ENCODE measurements at regions not wholly inside any gene's neighbourhood (a gene's known extent, or its start where the extent isn't known, plus 50 kb on each side); places are given as distances from the start of the nearest gene placed in this dataset.

GRCh38 chr3:139119331-139120025 lies 74.8 kb upstream of the PRR23C start:
- TF ChIP-seq TAF1 (IDR thresholded peaks at IDR 0.05; ENCODE audit: borderline replicate concordance, insufficient read depth, low read length) (no peak), FOXP2 (optimal IDR thresholded peaks at IDR 0.05; ENCODE audit: borderline replicate concordance, extremely low read depth, extremely low read length, insufficient read depth) (no peak), SIN3A (IDR thresholded peaks at IDR 0.05; ENCODE audit: borderline replicate concordance, insufficient read depth, low read length) (no peak), POLR2AphosphoS5 (IDR thresholded peaks at IDR 0.05; ENCODE audit: low read depth, low read length) (no peak)
- TF ChIP-seq, protein P1, sequence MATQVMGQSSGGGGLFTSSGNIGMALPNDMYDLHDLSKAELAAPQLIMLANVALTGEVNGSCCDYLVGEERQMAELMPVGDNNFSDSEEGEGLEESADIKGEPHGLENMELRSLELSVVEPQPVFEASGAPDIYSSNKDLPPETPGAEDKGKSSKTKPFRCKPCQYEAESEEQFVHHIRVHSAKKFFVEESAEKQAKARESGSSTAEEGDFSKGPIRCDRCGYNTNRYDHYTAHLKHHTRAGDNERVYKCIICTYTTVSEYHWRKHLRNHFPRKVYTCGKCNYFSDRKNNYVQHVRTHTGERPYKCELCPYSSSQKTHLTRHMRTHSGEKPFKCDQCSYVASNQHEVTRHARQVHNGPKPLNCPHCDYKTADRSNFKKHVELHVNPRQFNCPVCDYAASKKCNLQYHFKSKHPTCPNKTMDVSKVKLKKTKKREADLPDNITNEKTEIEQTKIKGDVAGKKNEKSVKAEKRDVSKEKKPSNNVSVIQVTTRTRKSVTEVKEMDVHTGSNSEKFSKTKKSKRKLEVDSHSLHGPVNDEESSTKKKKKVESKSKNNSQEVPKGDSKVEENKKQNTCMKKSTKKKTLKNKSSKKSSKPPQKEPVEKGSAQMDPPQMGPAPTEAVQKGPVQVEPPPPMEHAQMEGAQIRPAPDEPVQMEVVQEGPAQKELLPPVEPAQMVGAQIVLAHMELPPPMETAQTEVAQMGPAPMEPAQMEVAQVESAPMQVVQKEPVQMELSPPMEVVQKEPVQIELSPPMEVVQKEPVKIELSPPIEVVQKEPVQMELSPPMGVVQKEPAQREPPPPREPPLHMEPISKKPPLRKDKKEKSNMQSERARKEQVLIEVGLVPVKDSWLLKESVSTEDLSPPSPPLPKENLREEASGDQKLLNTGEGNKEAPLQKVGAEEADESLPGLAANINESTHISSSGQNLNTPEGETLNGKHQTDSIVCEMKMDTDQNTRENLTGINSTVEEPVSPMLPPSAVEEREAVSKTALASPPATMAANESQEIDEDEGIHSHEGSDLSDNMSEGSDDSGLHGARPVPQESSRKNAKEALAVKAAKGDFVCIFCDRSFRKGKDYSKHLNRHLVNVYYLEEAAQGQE (IDR thresholded peaks at IDR 0.05; ENCODE audit: insufficient read depth in 1 of 2, low read depth in 2 of 2, low read length in 2 of 2): no peak

DNA sequence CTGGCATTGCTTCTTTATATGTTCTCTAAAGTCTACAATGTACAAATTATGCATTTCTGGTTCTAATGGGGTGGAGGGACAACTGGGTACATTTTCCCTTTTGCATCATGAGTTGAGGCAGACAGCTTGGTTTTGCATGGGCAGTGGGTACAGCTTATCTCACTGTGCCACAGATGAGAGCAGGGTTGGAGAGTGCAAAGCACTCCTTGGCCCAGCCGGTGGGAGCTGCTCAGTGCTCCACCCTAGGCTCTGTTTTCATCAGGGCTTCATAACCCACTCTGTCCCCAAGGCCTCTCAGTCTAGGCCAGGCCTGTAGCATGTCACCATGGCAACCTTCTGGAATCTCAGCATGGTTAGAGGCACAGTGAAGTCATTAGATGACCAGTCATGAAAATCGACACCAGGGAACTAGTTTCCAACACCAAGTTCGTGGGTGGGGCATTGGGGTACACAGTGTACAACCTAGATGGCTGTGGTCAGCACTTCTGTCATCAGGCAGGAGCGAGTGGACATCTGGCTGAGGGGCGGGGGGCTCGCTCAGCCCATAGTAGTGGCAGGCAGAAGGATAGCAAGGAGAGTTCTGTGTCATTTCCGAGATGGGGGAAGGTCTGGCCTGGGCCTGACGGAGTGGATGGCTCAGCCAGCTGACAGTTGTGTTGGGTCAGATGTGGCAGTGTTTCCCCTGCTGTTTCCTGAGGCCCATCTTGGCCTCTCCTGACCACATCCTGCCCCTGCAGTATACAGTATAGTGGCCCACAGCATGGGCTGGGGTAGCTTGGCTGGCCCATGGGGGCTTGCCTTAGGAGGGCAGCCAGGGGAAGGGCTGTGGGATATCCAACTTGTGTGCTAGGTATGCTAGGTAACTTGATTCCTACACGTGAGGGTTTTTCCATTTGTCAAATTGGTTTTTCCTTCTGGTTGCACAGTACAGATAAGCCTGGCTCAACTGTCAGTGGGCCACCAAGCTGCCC lies 75.7 kb upstream of the PRR23C start:
- TF ChIP-seq SIN3A (IDR thresholded peaks at IDR 0.05; ENCODE audit: borderline replicate concordance, insufficient read depth, low read length): no peak
- no peak for TF ChIP-seq FOXP2 (optimal IDR thresholded peaks at IDR 0.05; ENCODE audit: borderline replicate concordance, extremely low read depth, extremely low read length, insufficient read depth)
- TF ChIP-seq TAF1 (IDR thresholded peaks at IDR 0.05; ENCODE audit: borderline replicate concordance, insufficient read depth, low read length): no peak
- no peak for TF ChIP-seq POLR2AphosphoS5 (IDR thresholded peaks at IDR 0.05; ENCODE audit: low read depth, low read length)
- TF ChIP-seq, protein P1 (IDR thresholded peaks at IDR 0.05; ENCODE audit: insufficient read depth in 1 of 2, low read depth in 2 of 2, low read length in 2 of 2): no peak

DNA sequence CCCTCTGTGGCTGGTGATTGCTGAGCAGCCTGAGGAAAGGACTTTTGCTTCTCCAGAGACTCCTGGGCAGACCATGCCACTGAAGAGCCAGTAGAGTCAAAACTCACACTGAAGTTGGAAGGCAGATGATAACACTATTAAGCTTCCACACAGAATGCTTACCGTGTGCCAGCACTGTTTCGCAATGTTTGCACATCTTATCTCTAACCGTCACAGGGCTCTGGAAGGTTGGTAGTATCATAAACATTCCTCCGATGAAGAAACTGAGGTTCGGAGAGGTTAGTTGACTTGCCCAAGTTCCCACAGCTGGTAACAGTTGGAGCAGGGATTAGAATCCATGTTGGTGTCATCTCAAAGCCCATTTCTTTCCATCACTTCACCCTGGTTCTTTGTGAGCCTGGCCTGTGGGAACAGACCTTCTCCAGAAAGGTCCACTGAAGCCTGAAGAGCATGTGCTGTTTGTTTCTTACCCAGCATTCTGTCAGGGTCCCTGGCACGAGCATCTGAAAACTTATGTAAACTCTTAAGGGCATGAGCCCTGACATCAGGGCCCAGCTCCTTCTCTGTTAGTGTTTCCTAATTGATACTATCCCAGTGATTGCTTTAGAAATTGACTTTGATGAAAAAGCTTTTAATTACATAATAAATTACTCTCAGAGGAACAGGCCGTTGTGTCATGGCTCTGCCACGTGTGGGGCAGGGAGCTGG lies 77.0 kb upstream of the PRR23C start:
- TF ChIP-seq SIN3A (IDR thresholded peaks at IDR 0.05; ENCODE audit: borderline replicate concordance, insufficient read depth, low read length): no peak
- TF ChIP-seq FOXP2 (optimal IDR thresholded peaks at IDR 0.05; ENCODE audit: borderline replicate concordance, extremely low read depth, extremely low read length, insufficient read depth): no peak
- TF ChIP-seq, protein P1 (IDR thresholded peaks at IDR 0.05; ENCODE audit: insufficient read depth in 1 of 2, low read depth in 2 of 2, low read length in 2 of 2): no peak

GRCh38 chr3:139122221-139122581 lies 77.5 kb upstream of the PRR23C start:
- TF ChIP-seq FOXP2 (optimal IDR thresholded peaks at IDR 0.05; ENCODE audit: borderline replicate concordance, extremely low read depth, extremely low read length, insufficient read depth): no peak

GRCh38 chr3:139122612-139123011 lies 77.9 kb upstream of the PRR23C start:
- TF ChIP-seq SIN3A (IDR thresholded peaks at IDR 0.05; ENCODE audit: borderline replicate concordance, insufficient read depth, low read length): no peak
- TF ChIP-seq FOXP2 (optimal IDR thresholded peaks at IDR 0.05; ENCODE audit: borderline replicate concordance, extremely low read depth, extremely low read length, insufficient read depth): no peak
- TF ChIP-seq POLR2AphosphoS5 (IDR thresholded peaks at IDR 0.05; ENCODE audit: low read depth, low read length): no peak
- TF ChIP-seq, protein P1 (IDR thresholded peaks at IDR 0.05; ENCODE audit: insufficient read depth in 1 of 2, low read depth in 2 of 2, low read length in 2 of 2): no peak
- no peak for TF ChIP-seq TAF1 (IDR thresholded peaks at IDR 0.05; ENCODE audit: borderline replicate concordance, insufficient read depth, low read length)
